ENCODE measurements at regions not wholly inside any gene's neighbourhood (a gene's known extent, or its start where the extent isn't known, plus 50 kb on each side); places are given as distances from the start of the nearest gene placed in this dataset.

DNA sequence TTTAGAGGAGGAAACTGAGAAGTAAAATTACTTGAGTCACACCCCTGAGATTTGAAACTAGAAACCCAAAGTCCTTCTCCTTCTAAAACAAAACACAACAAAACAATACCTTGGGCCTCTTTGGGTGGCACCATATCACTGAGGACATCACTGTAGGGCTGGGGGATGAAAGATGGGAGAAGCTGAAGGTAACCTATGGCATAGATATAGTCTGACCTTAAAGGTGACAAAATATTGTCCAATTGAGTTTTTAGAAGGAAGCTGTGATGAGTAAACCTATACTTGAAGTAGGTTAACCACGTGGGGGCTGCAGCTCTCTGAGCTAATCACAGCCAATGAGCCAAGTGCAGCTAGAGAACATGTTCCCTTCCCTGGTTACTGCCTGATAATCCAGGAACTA lies 167.4 kb upstream of the CD180 start:
- DNase-seq (ENCODE audit: low read depth in 4 of 4, low spot score in 3 of 4) = no peak

DNA sequence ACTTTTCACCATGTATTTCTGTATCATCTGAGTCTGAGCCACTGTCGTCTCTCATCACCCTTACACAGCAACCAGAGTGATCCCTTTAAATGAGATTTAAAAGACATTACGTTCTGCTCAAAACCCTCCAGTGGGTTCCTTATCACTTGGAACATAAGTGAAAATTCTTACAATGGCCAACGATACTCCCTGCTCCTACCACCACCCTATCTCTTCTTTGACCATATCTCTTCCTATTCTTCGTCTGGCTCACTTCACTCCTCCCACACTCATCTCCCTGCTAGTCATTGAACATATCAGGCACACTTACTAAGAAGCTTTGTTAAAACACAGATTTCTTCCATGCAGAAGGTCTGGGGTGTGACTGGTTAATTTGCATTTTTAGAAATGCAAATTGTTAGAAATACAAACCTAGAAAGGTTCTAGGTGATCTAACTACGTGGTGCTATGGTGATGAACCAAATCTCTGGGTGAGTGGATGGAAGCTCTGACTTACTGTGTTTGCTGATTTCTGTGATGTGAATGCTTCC lies 166.6 kb upstream of the CD180 start:
- DNase-seq (ENCODE audit: low read depth in 4 of 4, low spot score in 3 of 4) = no peak

DNA sequence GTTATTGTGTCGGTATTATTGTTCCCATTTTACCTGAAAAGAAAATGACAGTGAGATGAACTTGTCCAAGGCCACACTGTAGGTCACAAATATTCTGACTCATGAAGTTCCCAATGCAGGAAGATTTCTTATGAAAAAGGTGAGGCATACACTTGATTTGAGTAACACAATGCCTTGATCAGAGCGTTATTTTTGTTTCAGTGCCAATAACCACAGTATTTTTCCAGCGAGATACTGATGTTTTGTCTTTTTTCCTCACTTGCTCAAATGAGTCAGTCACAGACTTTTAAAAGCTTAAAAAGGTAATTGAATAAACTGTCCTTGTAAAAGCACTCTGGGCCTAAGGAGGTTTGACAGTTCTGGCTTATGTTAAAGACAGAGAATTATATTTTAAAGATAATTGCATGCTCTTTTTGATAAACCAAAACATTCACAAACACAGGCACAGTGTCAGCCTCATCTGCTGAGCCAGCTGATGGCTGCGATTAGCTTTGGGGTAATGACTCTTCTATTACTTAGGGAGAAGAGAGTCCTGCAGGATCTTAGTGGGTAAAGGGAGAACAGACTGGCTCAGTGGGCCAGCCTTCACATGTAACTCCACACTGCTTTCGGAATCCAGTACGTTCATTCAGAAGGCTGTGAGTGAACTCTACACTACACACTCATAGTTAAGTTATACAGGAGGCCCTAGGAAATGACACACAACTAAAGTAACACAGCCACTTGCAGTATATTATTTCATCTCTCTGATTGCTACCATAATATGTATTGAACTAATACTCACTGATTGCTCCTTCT lies 165.5 kb upstream of the CD180 start:
- DNase-seq (ENCODE audit: low read depth in 4 of 4, low spot score in 3 of 4) = no peak

DNA sequence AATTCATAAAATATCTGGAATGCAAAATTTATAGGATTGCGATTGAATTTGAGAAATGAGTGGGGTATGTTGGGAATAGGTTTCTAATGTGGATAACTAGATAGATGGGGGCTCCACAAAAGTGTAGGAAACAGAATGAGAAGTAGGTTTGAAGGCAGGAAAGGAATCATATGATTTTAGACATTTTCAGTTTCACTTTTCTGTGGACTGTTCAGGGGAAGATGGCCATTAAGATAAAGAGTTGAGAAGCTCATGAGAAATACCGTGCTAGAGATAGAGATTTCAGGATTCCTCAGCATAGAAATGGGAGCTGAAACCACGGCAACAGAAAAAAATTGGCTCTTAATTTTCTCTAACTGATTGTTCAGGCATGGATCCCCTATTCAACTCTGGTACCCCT lies 163.4 kb upstream of the CD180 start:
- DNase-seq (ENCODE audit: low read depth in 4 of 4, low spot score in 3 of 4) = no peak

DNA sequence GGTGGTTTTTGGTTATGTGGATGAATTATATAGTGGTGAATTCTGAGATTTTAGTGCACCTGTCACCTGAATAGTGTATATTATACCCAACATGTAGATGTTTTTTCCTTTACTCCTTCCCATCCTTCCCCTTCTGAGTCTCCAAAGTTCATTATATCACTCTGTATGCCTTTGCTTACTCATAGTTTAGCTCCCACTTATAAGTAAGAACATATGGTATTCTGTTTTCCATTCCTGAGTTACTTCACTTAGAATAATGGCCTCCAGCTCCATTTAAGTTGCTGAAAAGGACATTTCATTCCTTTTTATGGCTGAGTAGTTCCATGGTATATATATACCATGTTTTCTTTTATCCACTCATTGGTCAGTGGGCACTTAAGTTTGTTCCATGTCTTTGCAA lies 161.6 kb upstream of the CD180 start:
- DNase-seq (ENCODE audit: low read depth in 4 of 4, low spot score in 3 of 4) = no peak

DNA sequence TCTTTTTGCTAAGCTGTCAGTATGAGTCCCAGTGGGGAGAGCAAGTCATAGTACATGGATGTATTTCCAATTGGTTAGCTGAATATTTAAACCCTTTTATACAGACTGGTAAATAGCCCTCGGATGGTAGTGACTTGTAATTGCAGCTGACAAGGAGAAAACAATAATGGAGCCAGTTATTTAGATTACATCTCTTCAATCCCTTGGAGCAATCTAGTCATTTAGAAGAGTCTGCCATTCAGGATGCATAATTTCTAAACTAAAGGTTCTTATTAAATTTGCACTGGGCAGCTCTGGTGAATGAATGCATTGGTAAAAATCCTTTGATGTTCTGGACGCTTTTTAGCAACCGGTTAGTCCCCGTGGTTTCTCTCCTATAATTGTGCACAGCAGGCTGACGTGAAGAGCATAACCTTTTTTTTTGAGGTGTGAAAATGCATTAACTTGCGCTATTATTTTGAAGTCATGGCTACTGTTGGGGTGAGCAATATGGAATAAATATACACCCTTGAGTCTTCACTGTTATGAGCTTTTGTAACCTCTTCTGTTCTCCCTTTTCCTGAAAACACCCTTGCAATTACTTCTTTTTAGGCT lies 158.6 kb upstream of the CD180 start:
- no peak for DNase-seq (ENCODE audit: low read depth in 4 of 4, low spot score in 3 of 4)

DNA sequence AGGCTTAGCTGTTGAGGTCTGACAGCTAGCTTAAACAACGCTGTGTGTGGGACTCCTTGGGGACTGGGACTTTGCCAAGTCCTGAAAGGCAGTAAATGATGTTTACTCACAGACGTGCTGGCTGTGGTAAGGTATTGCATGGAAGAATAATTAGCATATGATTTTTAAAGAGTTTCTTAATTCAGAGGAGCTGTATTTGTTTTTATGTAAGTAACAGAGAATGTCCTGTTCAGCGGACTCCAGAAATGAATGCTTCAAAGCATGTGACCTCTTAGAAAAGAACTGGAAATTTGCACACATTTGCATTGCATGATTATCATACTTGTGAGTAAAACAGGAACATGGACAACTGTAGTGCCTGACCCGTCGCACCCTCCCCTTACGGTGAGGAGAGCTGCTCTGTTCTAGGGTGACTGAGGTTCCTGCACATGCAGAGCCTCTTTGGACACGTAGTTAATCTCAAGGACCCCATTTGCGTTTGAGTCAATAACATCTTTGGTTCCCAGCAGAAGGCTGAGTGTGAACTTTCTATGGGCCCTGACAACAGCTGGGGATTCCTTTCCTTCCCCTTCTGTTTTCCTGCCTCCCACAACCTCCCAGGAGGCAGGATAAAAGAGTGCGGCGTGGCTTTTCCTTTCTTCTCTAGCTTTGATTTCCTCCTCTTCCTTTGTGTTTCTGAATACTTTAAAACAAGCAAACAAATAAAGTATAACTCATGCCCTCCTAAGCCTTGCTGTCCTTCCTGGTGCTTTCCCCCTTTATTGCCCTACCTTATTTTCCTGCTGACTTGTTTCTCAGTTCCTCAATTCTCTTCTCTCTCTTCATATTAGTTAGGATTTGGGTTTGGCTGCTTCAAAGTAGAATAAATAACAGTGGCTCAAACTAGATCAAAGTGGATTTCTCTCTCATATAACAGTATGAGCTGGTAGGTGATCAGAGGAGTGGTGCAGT lies 157.2 kb upstream of the CD180 start:
- DNase-seq (ENCODE audit: low read depth in 4 of 4, low spot score in 3 of 4) = no peak

DNA sequence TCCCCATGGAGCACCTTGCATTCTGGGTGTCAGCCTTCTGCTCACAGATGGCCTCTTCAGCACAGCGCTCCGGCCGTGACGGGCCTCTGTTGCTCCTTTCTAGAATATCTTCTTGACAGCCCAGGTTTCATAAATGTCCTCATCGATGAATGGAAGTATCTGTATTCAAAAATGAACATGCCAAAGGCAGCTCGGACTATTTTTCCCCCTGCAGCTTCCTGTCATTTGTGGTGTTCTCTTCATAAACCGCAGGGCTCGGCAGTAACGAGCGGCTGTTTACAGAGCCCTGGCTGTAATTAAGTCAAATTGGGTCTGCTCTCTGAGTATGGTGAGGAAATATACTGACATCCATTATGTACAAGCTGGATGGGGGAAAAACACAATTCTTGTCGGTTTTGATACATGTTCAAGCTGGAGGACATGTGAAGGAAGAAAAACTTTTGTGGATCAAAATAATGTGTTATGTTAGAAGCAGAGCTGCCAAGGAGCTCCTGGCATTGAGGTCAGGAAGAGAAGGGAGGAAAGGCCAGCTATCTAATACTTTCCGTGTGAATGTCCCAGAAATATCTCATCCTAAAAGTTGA lies 154.1 kb upstream of the CD180 start:
- DNase-seq (ENCODE audit: low read depth in 4 of 4, low spot score in 3 of 4) = no peak

DNA sequence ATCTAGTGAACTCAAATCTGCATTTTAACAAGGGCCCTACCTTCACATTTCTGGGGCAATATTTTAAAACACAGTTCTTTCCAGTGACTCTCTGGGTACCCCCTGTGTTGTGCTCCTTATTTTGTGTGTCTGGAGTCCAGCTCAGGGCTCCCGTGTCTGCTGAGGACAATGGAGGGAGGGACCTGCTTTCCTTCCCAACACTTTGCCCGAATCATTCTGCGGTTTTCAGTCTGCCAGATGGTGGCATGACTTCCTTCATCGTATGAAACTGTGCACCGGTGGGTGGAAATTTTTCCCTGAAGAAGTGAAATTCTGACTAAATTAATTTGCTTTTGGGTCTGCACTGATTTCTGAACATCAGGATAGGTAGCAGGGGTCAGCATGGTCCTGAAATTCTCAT lies 153.6 kb upstream of the CD180 start:
- DNase-seq (ENCODE audit: low read depth in 4 of 4, low spot score in 3 of 4) = no peak

DNA sequence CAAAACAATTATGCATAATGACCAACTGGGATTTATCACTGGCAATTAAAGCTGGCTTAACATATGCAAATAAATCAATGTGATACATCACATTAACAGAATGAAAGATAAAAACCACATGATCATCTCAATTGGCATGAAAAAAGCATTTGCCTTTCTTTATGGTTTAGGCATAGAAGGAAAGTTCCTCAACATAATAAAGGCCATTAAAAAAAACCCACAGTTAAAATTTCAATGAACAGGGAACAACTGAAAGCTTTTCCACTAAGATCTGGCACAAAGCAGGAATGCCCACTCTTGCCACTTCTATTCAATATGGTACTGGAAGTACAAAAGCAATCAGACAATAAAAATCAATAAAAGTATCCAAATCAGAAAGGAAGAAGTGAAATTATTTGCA lies 151.2 kb upstream of the CD180 start:
- DNase-seq (ENCODE audit: low read depth in 4 of 4, low spot score in 3 of 4) = no peak

DNA sequence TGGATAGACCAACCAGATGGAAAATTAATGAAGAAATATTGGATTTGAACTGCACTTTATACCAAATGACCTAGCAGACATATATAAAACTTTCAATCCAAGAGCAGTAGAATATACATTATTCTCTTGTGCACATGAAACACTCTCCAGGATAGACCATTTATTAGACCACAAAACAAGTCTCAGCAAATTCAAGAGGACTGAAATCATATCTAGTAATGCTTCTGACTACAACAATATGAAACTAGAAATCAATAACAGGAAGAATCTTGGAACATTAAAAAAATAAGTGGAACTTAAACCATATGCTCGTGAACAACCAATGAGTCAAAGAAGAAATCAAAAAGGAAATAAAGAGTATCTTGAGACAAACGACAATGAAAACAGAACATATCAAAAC lies 150.0 kb upstream of the CD180 start:
- no peak for DNase-seq (ENCODE audit: low read depth in 4 of 4, low spot score in 3 of 4)

DNA sequence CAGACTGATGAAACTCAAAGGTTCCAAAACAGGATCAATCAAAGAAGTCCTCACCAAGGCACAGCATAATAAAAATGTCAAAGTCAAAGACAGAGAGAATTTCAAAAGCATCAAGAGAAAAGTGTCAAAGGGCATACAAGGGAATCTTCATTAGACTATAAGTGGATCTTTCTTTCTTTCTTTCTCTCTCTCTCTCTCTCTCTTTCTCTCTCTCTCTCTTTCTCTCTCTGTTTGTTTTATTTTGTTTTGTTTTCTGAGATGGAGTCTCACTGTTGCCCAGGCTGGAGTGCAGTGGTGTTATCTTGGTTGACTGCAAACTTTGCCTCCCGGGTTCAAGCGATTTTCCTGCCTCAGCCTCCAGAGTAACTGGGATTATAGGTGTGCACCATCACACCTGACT lies 148.3 kb upstream of the CD180 start:
- no peak for DNase-seq (ENCODE audit: low read depth in 4 of 4, low spot score in 3 of 4)

DNA sequence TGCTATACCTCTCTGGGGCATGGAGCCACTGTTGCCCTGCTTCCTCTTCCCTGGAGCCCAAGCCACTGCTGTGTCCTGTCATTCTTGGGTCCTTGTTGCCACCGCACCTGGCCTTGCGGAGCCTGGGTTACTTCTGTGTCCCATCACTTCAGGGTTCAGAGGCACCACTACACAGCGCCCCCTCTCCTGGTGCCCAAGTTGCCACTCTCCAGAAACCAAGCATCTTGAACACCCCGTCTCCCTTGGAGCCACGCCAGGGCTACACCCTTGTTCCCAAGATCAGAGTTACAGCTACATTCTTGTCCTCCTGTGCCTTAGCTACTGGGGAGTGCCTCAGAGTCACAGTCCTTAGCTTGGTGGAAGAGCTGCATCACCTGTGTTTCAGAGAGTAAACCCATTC lies 147.2 kb upstream of the CD180 start:
- no peak for DNase-seq (ENCODE audit: low read depth in 4 of 4, low spot score in 3 of 4)

DNA sequence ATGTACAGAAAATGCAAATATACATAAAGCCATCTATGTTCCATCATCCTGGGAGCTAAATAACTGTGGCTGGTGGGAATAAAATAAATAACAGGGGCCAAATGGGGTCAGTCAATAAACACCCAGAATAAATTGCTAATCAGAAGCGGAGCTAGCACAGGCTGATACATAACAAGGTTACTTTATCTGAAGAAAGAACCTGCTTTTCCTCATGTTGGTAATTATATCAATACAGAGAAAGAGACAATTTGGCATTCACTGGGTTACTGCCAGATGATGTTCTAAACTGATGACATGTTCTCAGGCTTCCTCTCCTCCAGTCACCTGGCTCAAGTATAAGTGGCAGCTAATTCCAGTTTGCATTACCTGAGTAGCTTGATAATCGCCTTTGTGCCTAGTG lies 144.9 kb upstream of the CD180 start:
- no peak for DNase-seq (ENCODE audit: low read depth in 4 of 4, low spot score in 3 of 4)

DNA sequence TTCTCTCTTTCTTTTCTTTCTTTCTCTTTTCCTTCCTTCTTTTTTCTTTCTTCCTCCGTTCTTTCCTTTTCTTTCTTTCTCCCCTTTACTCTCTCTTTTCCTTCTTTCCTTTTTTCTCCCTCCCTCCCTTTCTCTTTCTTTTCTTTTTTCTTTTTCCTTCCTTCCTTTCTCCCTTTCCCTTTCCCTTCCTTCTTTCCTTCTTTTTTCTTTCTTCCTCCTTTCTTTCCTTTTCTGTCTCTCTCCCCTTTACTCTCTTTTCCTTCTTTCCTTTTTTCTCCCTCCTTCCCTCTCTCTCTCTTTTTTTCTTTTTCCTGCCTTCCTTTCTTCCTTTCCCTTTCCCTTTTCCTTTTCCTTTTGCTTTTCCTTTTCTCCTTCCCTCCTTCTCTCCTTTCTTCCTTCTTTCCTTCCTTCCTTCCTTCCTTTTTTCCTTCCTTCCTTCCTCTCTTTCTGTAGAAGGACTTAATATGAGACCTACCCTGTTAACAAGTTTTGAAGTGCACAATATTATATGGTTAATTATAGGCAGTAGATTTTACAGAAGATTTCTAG lies 142.7 kb upstream of the CD180 start:
- DNase-seq (ENCODE audit: low read depth in 4 of 4, low spot score in 3 of 4) = no peak

DNA sequence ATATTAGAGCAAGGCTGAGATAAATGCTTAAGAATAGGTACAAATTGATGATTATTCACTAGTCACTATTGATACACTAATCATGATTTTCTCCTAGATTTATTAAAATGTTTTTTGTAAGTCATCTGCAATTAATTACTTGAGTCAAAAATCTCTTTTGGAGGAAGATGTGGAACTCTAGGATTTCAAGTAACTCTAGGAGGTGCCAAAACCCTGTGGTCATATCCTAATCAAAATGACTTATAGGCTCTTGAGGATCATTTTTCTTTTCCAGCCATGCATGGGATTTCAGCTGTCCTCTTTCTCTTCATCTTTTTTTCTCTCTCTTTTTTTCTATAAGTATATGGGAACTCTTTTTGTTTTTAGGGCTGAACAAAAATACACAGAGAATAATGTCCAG lies 141.8 kb upstream of the CD180 start:
- DNase-seq (ENCODE audit: low read depth in 4 of 4, low spot score in 3 of 4) = no peak

DNA sequence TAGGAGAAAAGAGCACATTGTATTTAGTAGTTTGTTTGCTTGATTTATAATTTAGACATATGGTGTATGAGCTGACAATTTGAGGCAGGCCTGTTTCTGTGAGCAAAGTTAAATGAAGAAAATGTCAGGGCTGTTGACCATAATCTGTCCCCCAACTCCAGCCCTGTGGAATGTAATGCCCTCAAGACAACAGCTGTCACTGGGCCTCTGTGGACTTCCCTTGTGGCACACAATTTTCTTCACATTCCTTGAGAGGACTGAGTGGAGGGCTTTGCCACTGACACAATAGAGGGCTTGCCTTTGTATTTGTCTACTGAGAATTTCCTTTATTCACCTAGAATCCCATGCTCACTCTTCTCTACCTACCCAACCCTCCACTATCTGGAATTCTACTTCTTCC lies 141.2 kb upstream of the CD180 start:
- no peak for DNase-seq (ENCODE audit: low read depth in 4 of 4, low spot score in 3 of 4)

DNA sequence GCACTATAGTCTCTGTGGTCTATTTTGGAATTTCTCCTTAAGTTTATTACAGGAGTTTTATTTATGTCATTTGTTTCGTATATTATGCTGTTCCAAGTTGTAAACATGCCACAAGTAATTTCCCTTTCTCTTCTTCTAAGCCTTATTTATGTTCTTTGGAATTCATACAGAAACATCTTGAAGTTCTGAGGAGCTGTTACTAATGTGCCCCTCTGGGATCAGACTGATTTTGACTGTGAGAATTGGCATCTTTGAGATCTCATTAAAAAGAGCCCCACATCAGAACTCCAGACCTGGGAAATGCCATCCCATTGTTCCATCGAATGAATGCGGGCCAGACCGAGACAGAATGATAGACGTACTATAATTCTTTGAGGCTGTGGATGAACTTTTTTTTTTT lies 138.8 kb upstream of the CD180 start:
- DNase-seq (ENCODE audit: low read depth in 4 of 4, low spot score in 3 of 4) = no peak

DNA sequence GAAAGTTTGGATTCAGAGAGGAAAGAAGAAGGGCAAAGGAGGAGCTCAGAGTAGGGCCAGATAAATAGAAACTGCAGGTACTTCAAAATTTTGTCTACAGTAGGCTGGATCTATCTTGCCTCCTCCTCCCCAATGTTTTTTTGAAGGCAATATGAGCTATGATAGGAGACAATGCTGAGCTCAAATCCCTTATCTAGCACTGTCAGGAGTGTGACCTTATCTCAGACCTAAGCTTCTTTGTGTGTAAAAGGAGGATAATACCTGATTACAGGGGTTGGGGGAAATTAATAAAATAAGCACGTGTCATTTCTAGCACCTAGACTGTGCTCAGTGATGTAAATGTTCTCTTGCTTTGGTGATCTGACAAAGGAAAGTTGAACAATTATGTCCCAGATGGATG lies 137.8 kb upstream of the CD180 start:
- no peak for DNase-seq (ENCODE audit: low read depth in 4 of 4, low spot score in 3 of 4)

DNA sequence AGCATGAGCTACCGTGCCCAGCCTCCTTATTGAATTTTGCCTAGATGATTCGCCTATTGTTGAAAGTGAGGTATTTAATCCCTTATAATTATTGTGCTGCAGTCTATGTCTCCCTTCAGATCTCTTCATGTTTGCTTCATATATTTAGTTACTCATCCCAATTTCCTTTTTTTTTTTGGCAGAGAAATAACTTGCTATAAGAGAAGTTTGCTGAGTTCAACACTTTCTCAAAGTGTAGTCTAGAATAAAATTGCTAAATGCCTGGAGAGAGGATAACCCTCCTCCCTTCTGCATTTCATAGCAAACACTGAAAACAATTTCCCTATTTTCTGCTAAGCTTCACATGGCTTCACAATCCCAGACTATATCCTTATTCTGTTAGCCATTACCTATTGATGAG lies 136.6 kb upstream of the CD180 start:
- DNase-seq (ENCODE audit: low read depth in 4 of 4, low spot score in 3 of 4) = no peak

All from right renal pelvis (tissue), 4 donors.